ENCODE measurements at regions not wholly inside any gene's neighbourhood (a gene's known extent, or its start where the extent isn't known, plus 50 kb on each side); places are given as distances from the start of the nearest gene placed in this dataset.
"Not testable (repeated sequence)": the region's sequence is repeated elsewhere in the genome, so short reads cannot be mapped to it uniquely, and the experiment has no call there.

DNA sequence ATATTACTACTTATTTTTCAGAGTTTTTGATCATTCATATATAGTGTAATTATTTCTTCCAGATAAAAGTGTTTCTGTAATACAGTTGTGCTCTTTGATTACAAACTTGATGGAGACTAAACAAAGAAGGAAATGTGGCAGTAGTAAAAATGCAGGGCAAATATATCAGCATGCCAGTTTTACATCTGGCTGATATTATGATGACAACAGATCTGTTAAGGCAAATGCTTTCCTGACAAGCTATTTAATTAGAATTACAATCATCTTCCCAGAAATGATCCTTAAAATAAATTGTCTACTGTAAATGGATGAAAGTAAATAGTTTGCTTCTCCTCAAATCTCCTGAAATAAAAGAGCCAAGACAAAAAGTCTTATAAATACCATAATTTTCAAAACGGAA, 1659.8 kb downstream of the BRINP3 start:
- no peak for DNase-seq

DNA sequence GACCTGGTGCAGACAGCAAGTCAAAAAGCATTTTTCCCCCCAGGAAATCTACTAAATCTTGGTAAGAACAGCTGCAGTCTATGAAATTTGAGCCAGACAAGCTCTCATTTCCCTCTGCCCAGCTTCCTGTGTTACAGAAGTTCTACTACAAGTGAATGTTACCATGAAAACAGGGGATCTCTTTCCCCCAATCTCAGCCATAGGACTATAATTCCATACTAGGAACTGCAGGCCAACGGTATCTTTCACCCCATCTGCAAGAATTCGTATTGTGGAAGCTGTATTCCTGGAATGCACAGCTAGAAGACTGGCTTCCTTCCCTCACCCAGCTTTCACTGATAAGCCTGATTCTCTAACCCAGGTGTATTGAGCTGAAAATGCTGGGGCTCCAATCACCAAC, 1655.4 kb downstream of the BRINP3 start:
- no peak for DNase-seq

DNA sequence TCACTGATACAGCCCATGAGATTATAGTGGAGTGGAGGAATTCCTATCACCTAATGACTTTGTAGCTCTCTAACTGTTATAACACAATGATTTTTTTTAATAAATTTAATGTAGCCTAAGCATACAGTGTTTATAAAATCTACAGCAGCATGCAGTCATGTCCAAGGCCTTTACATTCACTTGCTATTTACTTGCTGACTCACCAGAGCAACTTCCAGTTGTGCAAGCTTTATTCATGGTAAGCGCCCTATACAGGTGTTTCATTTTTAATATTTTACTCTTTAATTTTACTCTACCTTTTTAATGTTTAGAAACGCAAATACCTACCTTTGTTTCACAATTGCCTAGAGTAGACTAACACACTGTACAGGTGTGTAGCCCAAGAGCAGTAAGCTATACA, 1652.2 kb downstream of the BRINP3 start:
- no peak for DNase-seq

DNA sequence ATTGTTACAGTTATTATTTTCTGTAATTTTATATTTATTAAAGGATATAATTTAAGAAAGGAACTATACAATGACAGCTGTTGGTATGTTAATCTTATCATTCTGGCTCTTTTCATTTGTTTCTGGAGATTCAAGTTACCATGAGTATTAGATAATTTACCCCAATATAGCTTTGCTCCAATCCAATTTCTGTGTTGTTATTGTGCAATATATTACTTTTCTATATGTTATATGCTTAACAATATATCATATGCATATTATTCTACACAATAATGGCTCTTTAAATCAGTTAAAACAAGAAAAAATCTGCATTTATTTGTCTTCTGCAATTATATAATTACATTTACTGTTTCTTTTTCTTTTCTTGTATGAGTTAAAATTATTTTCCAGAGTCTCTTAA, 1650.9 kb downstream of the BRINP3 start:
- DNase-seq, result no peak

DNA sequence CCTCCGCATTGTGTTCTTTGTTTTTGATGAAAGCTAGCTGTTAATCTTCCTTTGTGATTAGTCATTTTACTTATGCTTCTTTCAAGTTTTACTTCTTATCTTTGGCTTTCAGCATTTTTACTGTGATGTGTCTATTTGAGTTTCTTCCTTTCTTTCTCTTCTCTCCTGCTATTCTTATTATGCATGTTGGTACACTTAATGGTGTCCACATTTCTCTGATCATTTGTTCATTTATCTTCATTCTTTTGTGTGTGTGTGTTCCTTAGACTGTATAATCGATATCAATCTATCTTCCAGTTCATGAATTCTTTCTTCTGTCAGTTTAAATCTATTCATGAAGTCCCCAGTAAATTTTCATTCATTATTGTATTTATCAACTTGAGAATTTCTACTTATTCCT, 1650.3 kb downstream of the BRINP3 start:
- no peak for DNase-seq

DNA sequence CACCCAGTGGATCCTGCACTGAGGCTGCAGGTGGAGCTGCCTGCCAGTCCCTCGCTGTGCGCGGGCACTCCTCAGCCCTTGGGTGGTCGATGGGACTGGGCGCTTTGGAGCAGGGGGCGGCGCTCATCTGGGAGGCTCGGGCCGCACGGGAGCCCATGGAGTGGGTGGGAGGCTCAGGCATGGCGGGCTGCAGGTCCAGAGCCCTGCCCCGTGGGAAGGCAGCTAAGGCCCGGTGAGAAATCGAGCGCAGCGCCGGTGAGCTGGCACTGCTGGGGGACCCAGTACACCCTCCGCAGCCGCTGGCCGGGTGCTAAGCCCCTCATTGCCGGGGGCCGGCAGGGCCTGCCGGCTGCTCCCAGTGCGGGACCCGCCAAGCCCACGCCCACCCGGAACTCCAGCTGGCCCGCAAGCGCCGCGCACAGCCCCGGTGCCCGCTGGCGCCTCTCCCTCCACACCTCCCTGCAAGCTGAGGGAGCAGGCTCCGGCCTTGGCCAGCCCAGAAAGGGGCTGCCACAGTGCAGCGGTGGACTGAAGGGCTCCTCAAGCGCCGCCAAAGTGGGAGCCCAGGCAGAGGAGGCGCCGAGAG, 1636.5 kb downstream of the BRINP3 start:
- DNase-seq, result not testable (repeated sequence)

DNA sequence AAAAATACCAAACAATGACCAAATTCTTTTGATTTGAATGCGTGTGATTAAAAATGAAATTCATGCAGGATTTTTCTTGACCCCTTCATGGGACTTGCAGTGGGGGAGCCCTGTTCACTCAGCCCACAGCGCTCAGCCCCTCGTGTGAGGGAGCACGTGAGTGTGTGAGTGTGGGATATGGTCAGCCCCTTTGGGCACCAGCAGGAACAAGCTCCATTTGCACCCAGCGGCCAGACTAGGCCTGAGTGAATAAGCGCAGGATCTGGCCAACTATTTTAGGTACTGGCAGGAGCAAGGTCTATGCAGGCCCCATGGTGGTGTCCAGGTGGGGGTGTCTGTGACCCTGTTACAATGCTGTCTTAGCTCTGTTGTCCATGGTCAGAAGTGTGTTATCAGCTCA, 1631.2 kb downstream of the BRINP3 start:
- no peak for DNase-seq

DNA sequence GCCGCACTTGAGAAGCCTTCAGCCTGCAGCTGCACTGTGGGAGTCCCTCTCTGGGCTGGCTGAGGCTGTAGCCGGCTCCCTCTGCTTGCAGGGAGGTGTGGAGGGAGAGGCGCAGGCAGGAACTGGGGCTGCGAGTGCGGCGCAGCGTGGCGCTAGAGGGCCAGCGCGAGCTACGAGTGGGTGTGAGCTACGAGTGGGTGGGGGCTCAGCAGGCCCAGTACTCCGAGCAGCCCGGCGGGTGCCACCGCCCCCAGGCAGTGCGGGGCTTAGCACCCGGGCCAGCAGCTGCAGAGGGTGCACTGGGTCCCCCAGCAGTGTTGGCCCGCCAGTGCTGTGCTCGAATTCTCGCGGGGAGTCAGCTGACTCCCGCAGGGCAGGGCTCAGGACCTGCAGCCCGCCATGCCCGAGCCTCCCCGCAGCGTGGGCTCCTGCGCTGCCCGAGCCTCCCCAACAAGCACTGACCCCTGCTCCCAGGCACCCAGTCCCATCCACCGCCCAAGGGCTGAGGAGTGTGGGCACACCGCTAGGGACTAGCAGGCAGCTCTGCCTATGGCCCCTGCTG, 1620.1 kb downstream of the BRINP3 start:
- DNase-seq, result no peak

DNA sequence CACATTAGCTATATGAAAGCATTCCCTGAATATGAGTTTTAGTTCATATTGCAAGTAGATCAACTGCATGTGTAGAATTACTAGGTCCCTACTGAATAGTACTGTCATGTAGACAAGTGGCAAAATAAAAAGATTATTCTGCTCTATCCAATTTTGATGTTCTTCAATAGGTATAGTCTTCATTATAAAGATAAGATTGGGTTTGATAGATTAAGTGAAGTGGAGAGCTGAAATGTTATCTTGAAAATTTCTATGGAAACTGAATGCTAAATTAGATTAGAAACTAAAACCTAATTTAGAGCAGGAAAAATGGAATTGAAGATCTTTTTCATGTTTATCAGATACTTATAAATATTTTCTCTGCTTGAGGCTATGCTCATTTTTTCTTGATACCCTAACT, 1610.0 kb downstream of the BRINP3 start:
- no peak for DNase-seq

DNA sequence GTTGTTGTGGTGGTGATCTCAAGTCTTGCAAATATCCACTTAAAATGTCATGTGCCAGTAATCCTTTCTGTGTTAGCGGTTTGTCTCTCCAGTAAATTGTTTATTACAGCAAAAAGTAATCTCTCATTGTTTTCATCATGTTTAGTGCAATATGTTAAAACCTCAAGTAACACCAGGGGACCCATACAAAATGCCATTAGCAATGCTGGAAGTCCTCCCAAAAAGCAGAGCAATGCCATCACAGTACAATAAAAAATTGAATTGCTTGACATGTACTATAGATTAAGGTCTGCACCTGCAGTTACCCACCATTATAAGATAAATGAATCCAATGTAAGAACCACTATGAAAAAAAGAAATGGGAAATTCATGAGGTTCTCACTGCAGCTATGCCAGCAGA, 1606.5 kb downstream of the BRINP3 start:
- DNase-seq, result no peak

DNA sequence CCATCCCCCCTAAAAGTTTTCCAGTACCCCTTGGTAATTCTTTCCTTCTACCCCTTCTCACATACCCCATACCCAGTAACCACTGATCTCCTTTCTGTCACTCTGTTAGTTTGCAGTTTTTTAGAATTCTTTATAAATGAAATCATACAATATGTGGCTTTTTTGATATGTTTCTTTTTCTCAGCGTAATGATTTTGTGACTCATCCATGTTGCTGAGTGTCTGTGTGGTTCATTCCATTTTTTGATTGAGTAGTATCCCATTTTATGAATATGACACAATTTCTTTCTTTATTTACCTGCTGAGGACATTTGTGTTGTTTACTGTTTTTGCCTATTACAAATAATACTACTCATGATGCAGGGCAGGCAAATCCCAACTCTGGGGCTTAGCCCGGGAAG, 1605.3 kb downstream of the BRINP3 start:
- DNase-seq, result no peak

DNA sequence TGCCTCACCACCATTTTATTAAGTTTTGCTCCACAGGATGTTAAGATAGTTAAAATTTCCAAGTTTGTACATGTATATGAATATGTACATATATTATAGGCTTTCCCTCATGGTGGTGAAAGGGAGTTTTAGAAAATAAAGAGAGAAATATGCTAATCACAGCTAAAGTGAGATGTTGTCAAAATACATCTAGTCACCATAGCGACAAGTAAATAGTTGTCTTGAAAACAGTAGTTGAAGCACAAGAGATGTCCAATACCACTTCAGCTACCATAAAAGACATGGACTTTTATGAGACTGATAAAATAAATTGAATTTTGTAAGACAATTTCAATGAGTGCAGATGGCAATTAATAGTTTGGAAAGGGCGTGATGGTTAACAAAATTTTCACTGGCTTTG, 1600.0 kb downstream of the BRINP3 start:
- DNase-seq, result no peak

DNA sequence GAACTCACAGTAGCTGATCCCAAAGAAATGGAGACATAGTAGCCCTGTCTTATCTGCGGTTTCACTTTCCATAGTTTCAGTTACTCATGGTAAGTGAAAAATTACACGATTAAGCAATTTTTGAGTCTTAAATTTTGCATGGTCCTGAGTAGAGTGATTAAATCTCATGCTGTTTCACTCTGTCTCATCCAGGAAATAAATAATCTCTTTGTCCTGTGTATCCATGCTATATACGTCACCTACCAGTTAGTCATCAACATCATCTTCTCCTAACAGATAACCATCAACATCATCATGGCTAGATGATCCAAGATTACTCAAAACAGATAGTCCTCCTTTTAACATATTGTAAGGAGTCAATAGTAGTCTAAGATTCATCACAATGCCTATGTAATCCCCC, 1589.3 kb downstream of the BRINP3 start:
- no peak for DNase-seq

DNA sequence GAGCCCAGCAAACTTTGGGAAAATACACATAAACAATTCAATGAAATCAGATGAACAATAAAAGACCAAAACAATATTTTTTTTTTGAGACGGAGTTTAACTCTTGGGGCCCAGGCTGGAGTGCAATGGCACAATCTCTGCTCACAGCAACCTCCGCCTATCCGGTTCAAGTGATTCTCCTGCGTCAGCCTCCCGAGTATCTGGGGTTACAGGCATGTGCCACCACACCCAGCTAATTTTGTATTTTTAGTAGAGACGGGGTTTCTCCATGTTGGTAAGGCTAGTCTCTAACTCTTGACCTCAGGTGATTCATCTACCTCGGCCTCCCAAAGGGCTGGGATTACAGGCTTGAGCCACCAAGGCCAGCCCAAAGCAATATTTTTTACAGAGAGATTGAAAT, 1588.5 kb downstream of the BRINP3 start:
- DNase-seq, result no peak

DNA sequence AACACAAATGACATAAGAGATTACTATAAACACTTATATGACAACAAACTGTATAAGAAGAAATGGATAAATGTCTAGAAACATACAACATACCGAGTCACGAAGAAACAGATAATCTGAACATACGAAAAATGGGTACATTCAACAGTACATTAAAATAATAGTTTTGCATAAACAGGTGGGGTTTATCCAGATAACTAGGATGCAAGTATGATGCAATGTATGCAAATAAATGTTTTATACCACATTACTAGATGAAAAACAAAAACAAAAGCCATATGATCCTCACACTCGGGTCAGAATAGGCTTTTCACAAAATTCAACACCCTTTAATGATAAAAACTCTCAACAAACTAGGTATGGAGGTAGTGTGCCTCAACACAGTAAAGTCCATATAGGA, 1585.7 kb downstream of the BRINP3 start:
- no peak for DNase-seq

DNA sequence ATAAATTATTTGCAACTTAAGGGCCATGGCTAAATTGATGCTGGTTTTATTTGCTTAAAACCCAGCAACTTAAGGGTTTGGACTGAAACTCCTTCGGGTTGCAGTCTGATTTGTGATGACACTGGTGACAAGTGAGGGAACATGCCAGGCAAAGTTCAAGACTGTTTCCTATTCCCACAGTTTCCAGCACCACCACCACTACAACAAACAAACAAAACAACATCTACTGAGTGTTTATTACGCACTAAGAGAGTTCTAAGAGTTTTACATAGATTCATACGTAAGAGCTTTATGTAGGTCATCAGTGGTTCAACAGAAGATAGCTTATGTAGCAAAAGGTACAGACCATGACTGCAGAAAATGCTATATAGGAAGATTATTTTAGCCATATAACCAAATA, 1582.1 kb downstream of the BRINP3 start:
- no peak for DNase-seq

DNA sequence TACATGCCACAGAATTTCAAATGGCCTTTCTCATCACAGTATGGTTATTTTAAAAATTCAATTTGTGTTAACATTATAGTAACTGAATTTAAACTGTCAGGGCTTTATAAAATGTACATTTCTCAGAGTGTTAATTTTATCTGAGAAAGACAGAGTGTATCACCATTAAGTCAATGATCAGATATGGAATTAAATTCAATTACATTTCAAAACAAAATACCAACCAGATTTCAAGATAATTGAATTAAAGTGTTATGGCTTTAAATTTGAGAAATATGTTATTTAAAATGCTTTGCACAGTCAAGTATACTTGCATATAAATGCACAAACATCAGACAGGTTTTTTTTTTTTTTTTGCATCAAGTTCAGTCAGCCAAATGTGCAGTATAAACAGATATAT, 1574.4 kb downstream of the BRINP3 start:
- DNase-seq, result no peak

DNA sequence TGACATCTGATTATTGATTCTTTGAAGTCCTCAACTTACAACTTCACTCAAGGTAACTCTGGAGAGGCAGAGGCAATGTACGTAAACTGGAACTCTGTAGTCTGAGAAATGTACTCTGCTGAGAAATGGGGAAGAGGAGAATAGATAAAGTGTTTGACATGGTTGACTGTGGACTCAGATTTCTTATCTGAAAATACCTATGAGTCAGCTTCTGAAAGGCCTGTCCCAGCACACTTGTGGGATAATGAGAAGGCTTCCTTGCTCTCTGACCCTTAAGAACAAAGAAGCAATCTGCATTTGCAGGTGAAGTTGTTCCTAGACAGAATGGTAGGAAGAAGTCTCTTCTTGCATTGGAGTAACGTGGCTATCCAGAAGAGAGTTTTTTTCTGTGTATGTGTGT, 1573.5 kb downstream of the BRINP3 start:
- DNase-seq, result no peak

DNA sequence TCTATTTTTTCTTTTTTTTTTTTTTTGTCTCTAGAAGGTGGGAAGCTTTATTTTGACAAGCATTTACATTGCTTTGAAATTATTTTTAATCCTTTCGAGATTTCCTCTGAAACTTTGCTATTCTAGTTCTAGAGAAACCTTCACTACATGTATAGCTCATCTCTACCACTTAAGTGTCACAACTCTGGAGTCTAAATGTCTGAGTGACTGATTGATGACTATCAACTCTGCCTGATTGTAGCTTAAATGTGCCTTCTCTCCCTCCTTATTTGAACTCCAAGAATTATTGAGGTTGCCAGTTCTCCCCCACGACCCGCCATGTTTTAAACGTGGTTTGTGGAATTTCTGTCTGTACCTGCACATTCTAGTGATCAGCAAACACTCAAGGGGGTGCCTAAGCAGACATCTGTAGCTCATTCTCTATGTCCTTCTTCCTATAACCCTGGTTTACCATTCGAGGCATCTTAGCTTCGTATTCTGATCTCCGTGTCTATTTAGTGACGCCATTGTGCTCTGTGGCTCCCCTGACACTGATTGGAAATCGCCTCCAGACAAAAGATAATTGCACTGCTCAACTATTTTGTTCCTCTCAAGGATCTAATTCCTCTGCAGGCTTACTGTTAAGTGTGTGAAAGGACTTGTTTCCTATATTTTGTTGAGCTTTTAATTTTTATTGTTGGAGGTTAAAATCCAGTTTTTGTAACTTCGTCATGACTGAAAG, 1570.6 kb downstream of the BRINP3 start:
- no peak for DNase-seq

DNA sequence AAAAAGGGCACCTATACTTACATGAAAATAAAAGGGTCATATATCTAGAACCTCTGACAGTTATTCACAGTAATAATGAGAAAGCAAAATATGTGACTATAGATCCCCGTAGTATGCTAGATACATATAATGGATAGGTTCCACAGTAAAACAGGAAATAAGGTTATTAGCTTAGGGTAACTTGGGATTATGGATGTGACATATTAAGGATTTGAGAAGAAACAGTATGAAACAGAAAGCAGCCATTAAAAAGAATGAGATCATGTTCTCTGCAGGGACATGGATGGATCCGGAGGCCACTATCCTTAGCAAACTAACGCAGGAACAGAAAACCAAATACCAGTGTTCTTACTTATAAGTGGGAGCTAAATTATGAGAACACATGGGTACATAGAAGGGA, 1547.3 kb downstream of the BRINP3 start:
- DNase-seq, result no peak

DNA sequence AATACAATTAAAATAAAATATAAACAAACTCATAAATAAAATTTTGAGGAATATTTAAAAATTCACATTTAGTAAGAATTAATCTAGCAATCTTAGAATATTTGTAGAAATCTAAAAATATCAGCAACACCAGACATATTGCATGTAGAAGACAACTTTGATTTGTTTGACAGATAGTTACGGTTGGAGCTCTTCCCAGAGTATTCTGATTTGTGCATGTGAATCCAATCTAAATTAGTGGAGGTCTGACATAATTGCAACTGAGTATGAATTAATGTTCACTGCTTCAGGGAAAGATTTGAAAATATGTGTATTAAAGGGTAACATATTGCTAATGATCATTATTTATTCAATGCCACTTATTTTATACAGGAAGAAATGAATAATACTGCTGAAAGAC, 1546.2 kb downstream of the BRINP3 start:
- DNase-seq, result no peak

DNA sequence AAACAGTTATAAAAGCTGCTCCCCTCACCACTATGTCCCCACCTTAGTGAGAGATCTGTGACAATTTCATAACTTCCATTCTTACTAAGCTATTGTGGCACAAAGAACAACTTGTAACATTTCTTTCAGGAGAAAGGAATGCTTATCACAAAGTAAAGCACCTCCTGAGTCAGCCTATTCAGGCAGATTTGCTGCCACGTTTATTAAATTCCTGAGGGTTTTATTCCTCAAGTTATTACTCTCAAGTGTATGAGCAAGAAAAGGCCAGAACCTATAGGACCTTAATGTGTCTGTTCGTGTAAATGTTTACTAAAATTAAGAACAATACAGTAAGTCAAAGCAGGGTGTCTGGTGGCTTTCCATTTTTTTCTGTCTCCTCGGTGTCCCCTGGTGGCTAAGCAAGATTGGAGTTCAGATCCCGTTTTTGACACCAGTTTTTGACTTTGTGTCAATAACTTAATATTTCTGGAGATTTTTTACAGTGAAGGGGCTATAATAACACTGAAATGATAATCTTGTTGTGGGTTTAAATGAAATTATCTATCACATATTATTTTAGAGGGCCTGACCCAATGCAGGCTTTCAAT, 1539.6 kb downstream of the BRINP3 start:
- no peak for DNase-seq

DNA sequence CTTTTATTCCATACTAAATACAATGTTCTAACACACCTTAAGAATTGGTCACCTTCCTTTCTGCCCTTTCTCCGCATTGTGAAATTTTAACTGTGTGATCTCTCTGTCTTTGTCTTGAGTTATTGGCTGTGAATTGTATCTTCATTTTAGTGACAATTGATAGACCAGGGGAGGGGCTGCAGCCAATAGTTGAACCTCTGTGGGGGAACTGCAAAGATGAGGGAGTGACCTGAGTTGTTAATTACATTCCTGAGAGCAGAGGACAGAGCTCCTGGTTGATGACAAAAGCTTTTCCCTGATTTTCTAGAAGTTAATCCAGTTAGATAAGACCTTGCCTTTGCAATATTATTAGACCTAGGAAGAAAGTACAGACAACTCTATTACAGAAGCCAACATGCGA, 1535.7 kb downstream of the BRINP3 start:
- DNase-seq, result no peak

DNA sequence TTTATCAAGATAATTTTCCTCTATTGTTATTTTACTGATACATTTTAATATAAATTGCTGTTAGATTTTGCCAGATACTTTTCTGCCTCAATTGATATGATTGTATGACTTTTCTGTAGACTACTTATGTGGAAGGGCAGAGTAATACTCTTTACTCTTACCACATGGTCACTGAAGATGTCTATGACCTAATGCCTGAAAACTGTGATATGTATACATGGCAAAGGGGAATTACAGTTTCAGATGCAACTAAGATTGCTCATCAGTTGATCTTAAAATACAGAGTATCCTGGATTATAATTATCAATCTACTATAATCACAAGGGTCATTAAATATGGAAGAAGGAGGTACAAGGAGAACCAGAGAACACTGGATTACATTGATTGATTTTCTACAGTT, 1528.0 kb downstream of the BRINP3 start:
- DNase-seq, result no peak
